NCI-H1436 (cell line): ENCODE measurements at regions not wholly inside any gene's neighbourhood (a gene's known extent, or its start where the extent isn't known, plus 50 kb on each side); places are given as distances from the start of the nearest gene placed in this dataset.

Source experiments
- DNase-seq: peaks from one replicate; lab custom pipeline; 2025; lab: John Stamatoyannopoulos, UW

- no peak for DNase-seq
Observed at GRCh38 chr6:113570641-113571040, 286.5 kb upstream of the MARCKS start.

GRCh38 chr6:113574147-113574546, 283.0 kb upstream of the MARCKS start:
- no peak for DNase-seq

GRCh38 chr6:113576310-113576709, 280.8 kb upstream of the MARCKS start:
- DNase-seq, result no peak

- no peak for DNase-seq
Observed at GRCh38 chr6:113578691-113579090, 278.5 kb upstream of the MARCKS start.

GRCh38 chr6:113584767-113585166, 272.4 kb upstream of the MARCKS start:
- DNase-seq, result peak; percentile 45

- DNase-seq, result no peak
Observed at GRCh38 chr6:113585246-113585645, 271.9 kb upstream of the MARCKS start.

- no peak for DNase-seq
Observed at GRCh38 chr6:113586413-113587077, 270.6 kb upstream of the MARCKS start.

DNA sequence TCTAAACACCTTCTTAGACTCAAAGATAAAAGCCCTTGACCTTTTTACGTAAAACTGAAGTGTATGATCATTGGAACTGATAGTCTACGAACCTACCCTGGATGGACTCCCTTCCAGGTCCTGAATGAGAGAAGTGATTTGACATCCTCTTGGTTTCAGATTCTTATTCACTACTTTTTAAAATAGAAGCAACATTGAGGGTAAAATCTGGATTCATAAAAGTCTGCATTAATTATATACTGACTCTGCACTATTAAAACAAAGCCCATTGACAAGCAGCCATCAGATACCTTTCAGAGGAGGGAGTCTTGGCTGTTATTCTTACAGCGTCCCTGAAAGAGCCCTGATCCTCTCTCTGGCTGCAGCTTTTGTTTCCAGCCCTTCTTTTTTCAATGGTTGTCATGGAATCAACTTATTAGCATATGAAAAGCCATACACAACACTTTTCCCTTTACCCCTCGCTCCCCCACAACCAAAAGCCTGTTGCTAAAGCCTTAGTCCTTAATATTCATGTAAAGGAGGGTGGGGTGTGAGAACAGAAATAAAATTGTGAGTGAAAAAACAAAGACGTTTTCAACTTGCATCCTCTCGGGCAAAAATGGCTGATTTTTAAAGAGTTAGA, 270.0 kb upstream of the MARCKS start:
- DNase-seq, result peak; percentile 72

GRCh38 chr6:113588646-113589045, 268.5 kb upstream of the MARCKS start:
- DNase-seq, result no peak

DNA sequence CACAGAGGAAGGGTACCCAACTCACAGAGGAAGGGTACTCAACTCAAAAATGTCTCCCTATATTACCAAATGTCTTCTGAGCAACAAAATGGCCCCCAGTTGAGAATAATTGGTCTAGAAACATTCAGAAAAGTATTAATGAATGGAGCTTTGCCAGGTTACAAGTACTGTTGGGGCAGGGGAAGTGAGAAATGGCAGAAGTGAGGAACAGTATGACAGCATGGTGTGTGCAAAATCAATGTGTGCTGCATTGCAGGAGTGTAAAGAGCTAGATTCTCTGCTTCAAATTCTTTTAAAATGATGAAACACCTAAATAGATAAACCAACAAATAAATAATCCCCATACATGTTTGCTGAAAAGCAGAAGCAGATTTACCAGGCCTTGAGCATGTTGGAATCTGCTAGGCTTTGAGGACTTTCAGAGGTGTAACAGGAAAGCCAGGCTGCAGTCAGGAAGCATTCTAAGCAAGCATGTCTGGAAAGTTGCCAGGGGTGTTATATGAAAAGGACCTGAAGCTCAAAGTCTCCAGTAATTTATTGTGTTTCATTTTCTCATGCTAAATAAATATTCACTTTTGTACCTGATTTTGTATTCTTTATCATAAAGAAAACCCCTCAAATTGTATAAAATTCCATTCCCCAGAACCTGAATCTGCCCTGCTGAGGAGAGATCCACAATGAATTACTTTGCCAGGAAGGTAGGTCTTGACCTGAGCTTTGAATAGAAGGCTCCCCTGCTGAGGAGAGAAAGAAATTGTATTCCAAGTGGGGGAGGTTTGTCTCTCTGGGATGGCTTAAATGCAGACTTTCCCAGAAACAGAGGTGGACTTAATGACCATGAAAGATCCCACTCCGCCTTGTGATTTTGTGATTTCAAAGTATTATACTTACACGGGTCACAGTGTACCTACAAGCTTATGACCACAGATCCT, 265.0 kb upstream of the MARCKS start:
- DNase-seq, result peak; percentile 16

- no peak for DNase-seq
Observed at GRCh38 chr6:113594726-113595125, 262.4 kb upstream of the MARCKS start.

GRCh38 chr6:113595911-113596376, 261.2 kb upstream of the MARCKS start:
- DNase-seq, result peak; percentile 56

- DNase-seq, result peak; percentile 71
Observed at GRCh38 chr6:113596387-113597230, 260.5 kb upstream of the MARCKS start.

- no peak for DNase-seq
Observed at GRCh38 chr6:113597231-113597583, 259.9 kb upstream of the MARCKS start.

- DNase-seq, result no peak
Observed at GRCh38 chr6:113598786-113599185, 258.4 kb upstream of the MARCKS start.

- no peak for DNase-seq
Observed at GRCh38 chr6:113599444-113599843, 257.7 kb upstream of the MARCKS start.

GRCh38 chr6:113600551-113601339, 256.4 kb upstream of the MARCKS start:
- no peak for DNase-seq

GRCh38 chr6:113607821-113608545, 249.2 kb upstream of the MARCKS start:
- no peak for DNase-seq

DNA sequence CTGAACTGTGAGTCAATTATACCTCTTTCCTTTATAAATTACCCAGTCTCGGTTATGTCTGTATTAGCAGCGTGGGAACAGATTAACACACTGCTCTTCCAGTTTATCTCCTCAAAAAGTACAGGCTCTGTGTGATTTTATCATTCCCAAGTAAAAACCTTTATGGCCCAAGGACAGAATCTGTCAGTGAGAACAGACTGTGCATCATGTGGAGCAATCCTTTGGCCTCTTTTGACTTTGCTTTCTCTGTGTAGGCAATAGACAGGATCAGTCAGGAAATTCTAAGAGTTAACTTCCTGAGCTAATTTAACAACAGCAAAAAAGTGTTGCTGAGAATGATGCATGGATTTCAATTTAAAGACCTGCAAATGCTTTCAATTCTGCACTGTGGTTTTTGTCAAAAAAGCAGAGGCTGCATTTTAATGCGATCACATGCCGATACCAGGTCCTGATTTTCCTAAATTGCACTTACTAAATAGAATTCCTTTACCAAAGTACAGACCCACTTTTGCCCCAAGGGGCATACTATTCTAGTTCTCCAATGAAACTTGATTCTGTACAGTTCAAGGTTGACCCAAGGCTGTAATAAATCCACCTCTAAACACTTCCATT, 246.7 kb upstream of the MARCKS start:
- no peak for DNase-seq

- no peak for DNase-seq
Observed at GRCh38 chr6:113616701-113617274, 240.4 kb upstream of the MARCKS start.
